Esophagus muscularis mucosa (tissue), 4 donors: ENCODE measurements at regions not wholly inside any gene's neighbourhood (a gene's known extent, or its start where the extent isn't known, plus 50 kb on each side); places are given as distances from the start of the nearest gene placed in this dataset.

Experiments used
- DNase-seq: peaks from one replicate; pipeline ENCODE4 v3.0.0-alpha.2; 2017; ENCODE audit errors: extremely low spot score
- H3K27ac ChIP-seq, 4 donors: fragments of 200-600 bp; sonication (generic); replicated peaks in 1 of 4; 1 replicate in 3 of 4; 2 replicates in 1 of 4; pipeline ENCODE4 v1.5.1; 2016 to 2019; ENCODE audit warnings: mild to moderate bottlenecking in 1 of 4
- H3K27me3 ChIP-seq, 4 donors: fragments of 200-600 bp; sonication (generic); one replicate each; pipeline versions ENCODE4 v1.5.1 to v1.6.0; 2016 to 2019
- H3K36me3 ChIP-seq, 4 donors: fragments of 200-600 bp; sonication (generic); one replicate each; pipeline ENCODE4 v1.5.1; 2016 to 2019
- H3K4me1 ChIP-seq, 4 donors: fragments of 200-600 bp; sonication (generic); one replicate each; pipeline ENCODE4 v1.5.1; 2016 to 2019
- H3K4me3 ChIP-seq, 4 donors: fragments of 200-600 bp; sonication (generic); 1 replicate in 2 of 4; 2 replicates in 2 of 4; pipeline ENCODE4 v1.5.1; 2016 to 2019; ENCODE audit warnings: mild to moderate bottlenecking in 4 of 4, moderate library complexity in 1 of 4
- H3K9me3 ChIP-seq, 4 donors: fragments of 200-600 bp; sonication (generic); 1 replicate in 3 of 4; 2 replicates in 1 of 4; pipeline ENCODE4 v1.5.1; 2016 to 2019
- CTCF ChIP-seq, 3 experiments: fragments of 200-600 bp in 2 of 3; fragments of 450-650 bp in 1 of 3; sonication (generic) in 2 of 3; IDR thresholded peaks; one replicate each; pipeline ENCODE4 v1.5.1; 2017 to 2019; ENCODE audit warnings: antibody characterized with exemption in 3 of 3, mild to moderate bottlenecking in 2 of 3, moderate library complexity in 1 of 3
- EP300 ChIP-seq: sonication (generic); formaldehyde crosslinking; IDR thresholded peaks from one replicate; pipeline ENCODE4 v1.6.1; 2017; ENCODE audit warnings: antibody characterized with exemption
- POLR2A ChIP-seq: fragments of 450-650 bp; IDR thresholded peaks from one replicate; pipeline ENCODE4 v1.6.1; 2017; ENCODE audit warnings: antibody characterized with exemption, moderate library complexity, mild to moderate bottlenecking, low read depth
- POLR2AphosphoS5 ChIP-seq, 2 donors: sonication (generic); formaldehyde crosslinking; IDR thresholded peaks; one replicate each; pipeline ENCODE4 v1.6.1; 2017; ENCODE audit warnings: antibody characterized with exemption in 2 of 2
- WGBS: methylation state at CpG from one replicate; pipeline ENCODE4 v1.1.5; 2018; 5-methylcytosine and 5-hydroxymethylcytosine counted together
- intact Hi-C: fragments of 100-400 bp; cut with DNase I; formaldehyde crosslinking; loops from one replicate; pipeline ENCODE4 v1.15.1; 2023

- WGBS: 49% methylated on average over 8 of the region's 8 CpGs
- intact Hi-C loops: no loop called here
- H3K27ac ChIP-seq: no peak overlapping the region
- H3K27me3 ChIP-seq: no peaks in the 10 kb centered on the region
- no peak for TF ChIP-seq CTCF (IDR thresholded peaks at IDR 0.05)
- TF ChIP-seq POLR2AphosphoS5 (IDR thresholded peaks at IDR 0.05): no peak
- no peak for TF ChIP-seq EP300
- no peak for TF ChIP-seq POLR2A
- DNase-seq: no peak
- no peak overlapping the region for H3K4me3 ChIP-seq
- H3K36me3 ChIP-seq: no peaks in the 10 kb centered on the region
- peaks cover 0 to 12% (median 8%) of the 10 kb centered on the region in 4 donors for H3K4me1 ChIP-seq
- no peaks in the 10 kb centered on the region for H3K9me3 ChIP-seq
These were observed 913.5 kb downstream of the TDRD15 start for GRCh38 chr2:22037274-22037673.

DNA sequence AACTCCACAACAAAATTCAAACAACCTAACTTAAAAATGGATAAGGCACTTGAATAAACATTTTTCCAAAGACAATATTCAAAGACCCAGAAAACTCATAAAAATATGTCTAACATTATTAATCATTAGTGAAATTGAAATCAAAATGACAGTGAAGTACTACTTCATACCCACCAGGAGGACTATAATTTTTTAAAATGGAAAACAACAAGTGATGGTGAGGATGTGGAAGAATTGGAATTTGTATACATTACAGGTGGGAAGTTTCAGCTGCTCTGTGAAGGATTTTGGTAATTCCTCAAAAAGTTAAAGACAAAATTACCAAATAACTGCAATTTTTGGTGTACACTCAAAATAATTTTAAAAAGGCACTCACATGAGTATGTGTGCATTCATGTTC, 920.0 kb downstream of the TDRD15 start:
- no peak for TF ChIP-seq POLR2A
- TF ChIP-seq CTCF (IDR thresholded peaks at IDR 0.05): no peak
- no peak for TF ChIP-seq EP300
- no peak for TF ChIP-seq POLR2AphosphoS5 (IDR thresholded peaks at IDR 0.05)
- no peaks in the 10 kb centered on the region for H3K4me1 ChIP-seq

DNA sequence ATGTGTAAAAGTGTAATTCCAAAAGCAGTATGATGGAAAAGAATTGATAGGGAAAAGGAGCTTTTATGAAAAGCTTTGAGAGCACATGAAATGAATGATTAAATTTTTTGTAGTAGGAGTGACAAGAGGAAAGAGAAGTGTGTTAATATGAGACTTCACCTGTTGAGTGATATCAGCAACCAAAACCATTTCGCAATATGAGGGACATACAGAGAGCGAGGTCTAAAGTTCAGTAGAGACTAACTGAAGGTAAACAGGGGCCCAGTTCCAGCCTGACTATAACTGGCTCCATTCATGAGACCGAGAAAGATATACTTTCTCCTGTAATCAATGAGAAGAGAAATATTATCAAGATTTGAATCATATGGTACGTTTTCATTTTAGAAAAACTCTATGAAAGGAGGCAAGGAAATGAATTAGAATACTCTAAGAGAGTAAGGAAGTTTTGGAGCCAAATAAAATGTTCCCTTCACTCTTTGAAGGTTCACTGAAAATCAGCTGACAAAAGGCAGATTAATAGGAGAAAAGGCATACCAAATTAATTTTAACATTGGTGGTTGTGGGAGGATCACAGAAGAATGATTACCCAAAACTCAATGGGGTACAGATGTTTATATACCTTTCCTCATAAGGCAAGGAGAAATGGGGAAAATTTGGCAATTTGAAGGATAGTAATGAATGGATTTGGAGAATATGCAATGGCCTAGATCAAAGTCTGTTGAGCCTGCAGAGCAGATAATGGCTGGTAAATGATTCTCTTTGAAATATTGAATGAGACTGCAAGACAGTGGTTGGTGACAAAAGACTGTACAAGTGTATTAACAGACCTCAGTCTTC, 932.2 kb downstream of the TDRD15 start:
- no peak for TF ChIP-seq POLR2AphosphoS5 (IDR thresholded peaks at IDR 0.05)
- no peak for TF ChIP-seq EP300
- no peak for TF ChIP-seq POLR2A
- WGBS: 82% methylated on average over 4 of the region's 4 CpGs
- no peaks in the 10 kb centered on the region for H3K36me3 ChIP-seq
- no peak overlapping the region for H3K27ac ChIP-seq
- H3K4me1 ChIP-seq: no peaks in the 10 kb centered on the region
- no peaks in the 10 kb centered on the region for H3K27me3 ChIP-seq
- H3K4me3 ChIP-seq: no peak overlapping the region
- intact Hi-C loops: no loop called here
- DNase-seq: no peak
- no peaks in the 10 kb centered on the region for H3K9me3 ChIP-seq

More for the DNA sequence above, 920.0 kb downstream of the TDRD15 start:
- Histone ChIP-seq H3K27me3 (no peaks in the 10 kb centered on the region), H3K27ac (no peak overlapping the region), H3K9me3 (no peaks in the 10 kb centered on the region), H3K36me3 (no peaks in the 10 kb centered on the region), H3K4me3 (no peak overlapping the region)
- no peak for DNase-seq
- intact Hi-C loops: no loop called here

DNA sequence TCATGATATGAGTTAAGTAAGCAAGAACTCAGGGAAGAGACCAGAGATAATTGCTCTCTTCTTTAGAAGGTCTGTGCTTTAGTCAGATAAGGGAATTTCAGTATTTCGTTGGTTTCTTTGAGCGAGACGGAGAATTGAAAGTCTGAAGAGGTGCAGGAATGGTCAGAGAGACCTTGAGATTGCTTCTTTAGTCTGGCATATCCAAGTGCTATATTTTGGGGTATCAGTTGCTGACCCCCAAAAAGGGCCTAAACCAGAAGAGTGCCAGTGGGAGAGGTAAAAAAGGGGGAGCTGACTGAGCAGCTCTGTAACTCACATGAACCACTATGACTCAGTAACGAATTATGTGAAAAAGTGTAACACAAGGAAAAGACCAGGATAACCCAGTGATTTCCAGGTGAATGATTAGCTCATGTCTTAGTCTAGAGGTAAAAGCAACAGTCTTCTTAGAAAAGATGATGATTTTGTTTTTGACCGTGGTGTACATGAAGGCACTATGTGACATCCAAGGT, 932.9 kb downstream of the TDRD15 start:
- Histone ChIP-seq H3K36me3 (no peaks in the 10 kb centered on the region), H3K9me3 (no peaks in the 10 kb centered on the region), H3K4me1 (no peaks in the 10 kb centered on the region), H3K27ac (no peak overlapping the region), H3K27me3 (no peaks in the 10 kb centered on the region), H3K4me3 (no peak overlapping the region)
- intact Hi-C loops: no loop called here
- WGBS: 94% methylated on average over 5 of the region's 5 CpGs
- TF ChIP-seq POLR2AphosphoS5 (IDR thresholded peaks at IDR 0.05): no peak
- no peak for TF ChIP-seq POLR2A
- TF ChIP-seq EP300: no peak
- no peak for TF ChIP-seq CTCF (IDR thresholded peaks at IDR 0.05)
- no peak for DNase-seq

DNA sequence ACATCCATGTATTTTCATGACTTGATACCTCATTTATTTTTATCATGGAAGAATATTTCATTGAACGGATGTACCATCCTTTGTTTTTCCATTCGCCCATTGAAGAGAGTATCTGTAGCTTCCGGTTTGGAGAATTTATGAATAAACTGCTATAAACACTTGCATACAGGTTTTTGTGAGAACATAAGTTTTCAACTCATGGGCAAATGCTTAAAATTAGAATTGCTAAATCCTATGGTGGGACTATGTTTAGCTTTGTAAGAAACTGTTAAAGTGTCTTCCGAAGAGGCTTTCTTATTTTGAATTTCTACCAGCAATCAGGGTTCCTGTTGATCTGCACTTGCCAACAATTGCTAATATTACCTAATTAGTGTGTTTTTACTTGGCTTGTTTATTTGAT, 938.9 kb downstream of the TDRD15 start:
- no peak overlapping the region for H3K4me3 ChIP-seq
- WGBS: 88% methylated on average over 4 of the region's 4 CpGs
- H3K9me3 ChIP-seq: no peaks in the 10 kb centered on the region
- no peaks in the 10 kb centered on the region for H3K27me3 ChIP-seq
- no peak for DNase-seq
- intact Hi-C loops: no loop called here
- no peak for TF ChIP-seq CTCF (IDR thresholded peaks at IDR 0.05)
- TF ChIP-seq POLR2AphosphoS5 (IDR thresholded peaks at IDR 0.05): no peak
- no peak for TF ChIP-seq EP300
- no peak for TF ChIP-seq POLR2A
- no peaks in the 10 kb centered on the region for H3K36me3 ChIP-seq
- H3K27ac ChIP-seq: no peak overlapping the region
- H3K4me1 ChIP-seq: no peaks in the 10 kb centered on the region
